Large intestine (tissue), 3 donors: ENCODE measurements at regions not wholly inside any gene's neighbourhood (a gene's known extent, or its start where the extent isn't known, plus 50 kb on each side); places are given as distances from the start of the nearest gene placed in this dataset.

Experiments
- DNase-seq, 2 donors: peaks; one replicate each; pipeline versions ENCODE4 v3.0.0 to v3.0.0-alpha.2; 2013
- H3K27ac ChIP-seq: one replicate; pipeline ENCODE4 v1.5.1; 2013; ENCODE audit warnings: low read length
- H3K27me3 ChIP-seq: 2 replicates; pipeline ENCODE4 v1.6.1; 2013; ENCODE audit warnings: low read length; ENCODE audit not compliant: control insufficient read depth, insufficient read depth
- H3K36me3 ChIP-seq: 2 replicates; pipeline ENCODE4 v1.6.1; 2013; ENCODE audit warnings: low read length; ENCODE audit not compliant: control insufficient read depth, insufficient read depth
- H3K4me1 ChIP-seq: one replicate; pipeline ENCODE4 v1.6.1; 2013; ENCODE audit warnings: low read length; ENCODE audit not compliant: control insufficient read depth, insufficient read depth
- H3K4me3 ChIP-seq: one replicate; pipeline ENCODE4 v1.5.1; 2013; ENCODE audit warnings: low read length
- H3K9me3 ChIP-seq: one replicate; pipeline ENCODE4 v1.6.1; 2013; ENCODE audit warnings: mild to moderate bottlenecking, low read depth, low read length, moderate library complexity; ENCODE audit not compliant: control insufficient read depth
- WGBS: methylation state at CpG from one replicate; pipeline ENCODE4 v1.1.5; 2013; ENCODE audit warnings: low lambda C conversion rate; ENCODE audit not compliant: insufficient coverage; 5-methylcytosine and 5-hydroxymethylcytosine counted together

DNA sequence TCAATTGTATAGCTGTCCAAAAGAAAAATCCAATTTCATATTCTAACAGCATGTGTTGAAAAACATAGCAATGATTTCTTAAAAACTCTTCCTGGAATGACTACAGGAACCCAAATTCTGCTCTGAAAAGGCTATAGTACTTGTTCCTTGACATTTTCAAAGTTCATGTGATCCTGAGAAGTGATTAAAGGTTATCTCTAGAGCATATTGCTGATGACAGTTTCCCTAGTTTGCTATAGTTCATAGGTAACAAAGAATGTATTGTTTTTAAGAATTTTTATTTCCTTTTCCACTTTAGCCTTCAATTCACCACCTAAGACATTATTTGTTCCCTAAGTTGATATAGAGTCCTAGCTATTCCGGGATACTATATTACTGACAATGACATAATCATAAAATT is 1614.6 kb downstream of the PCDH7 start:
- no peaks in the 10 kb centered on the region for H3K9me3 ChIP-seq
- no peak for DNase-seq
- no peaks in the 10 kb centered on the region for H3K4me1 ChIP-seq
- whole genome bisulfite sequencing, result 88% methylated on average over 1 of the region's 1 CpG
- H3K27ac ChIP-seq, result no peak overlapping the region
- H3K36me3 ChIP-seq, result no peaks in the 10 kb centered on the region
- no peaks in the 10 kb centered on the region for H3K27me3 ChIP-seq
- no peak overlapping the region for H3K4me3 ChIP-seq

DNA sequence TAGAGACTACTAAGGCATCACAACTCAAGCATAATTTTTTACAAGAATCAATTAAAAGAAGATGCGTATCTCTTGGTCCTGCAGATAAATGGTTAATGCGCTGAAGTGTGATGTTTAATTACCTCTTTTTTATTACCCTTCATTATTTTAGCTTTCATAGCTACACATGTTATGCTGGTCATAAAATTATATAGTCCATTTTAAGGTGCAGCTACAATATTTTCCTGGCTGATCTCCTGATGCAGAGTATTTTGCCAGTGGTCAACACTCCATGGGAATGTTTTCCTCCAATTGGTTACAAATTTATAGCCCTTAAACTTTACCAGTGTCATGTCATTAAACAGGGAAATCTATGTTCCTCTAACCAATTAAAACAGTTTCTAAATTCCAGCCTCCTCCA is 1617.2 kb downstream of the PCDH7 start:
- WGBS, result 100% methylated on average over 2 of the region's 2 CpGs
- Histone ChIP-seq H3K27ac (no peak overlapping the region), H3K27me3 (no peaks in the 10 kb centered on the region), H3K4me3 (no peak overlapping the region), H3K36me3 (no peaks in the 10 kb centered on the region), H3K4me1 (no peaks in the 10 kb centered on the region), H3K9me3 (no peaks in the 10 kb centered on the region)
- no peak for DNase-seq

DNA sequence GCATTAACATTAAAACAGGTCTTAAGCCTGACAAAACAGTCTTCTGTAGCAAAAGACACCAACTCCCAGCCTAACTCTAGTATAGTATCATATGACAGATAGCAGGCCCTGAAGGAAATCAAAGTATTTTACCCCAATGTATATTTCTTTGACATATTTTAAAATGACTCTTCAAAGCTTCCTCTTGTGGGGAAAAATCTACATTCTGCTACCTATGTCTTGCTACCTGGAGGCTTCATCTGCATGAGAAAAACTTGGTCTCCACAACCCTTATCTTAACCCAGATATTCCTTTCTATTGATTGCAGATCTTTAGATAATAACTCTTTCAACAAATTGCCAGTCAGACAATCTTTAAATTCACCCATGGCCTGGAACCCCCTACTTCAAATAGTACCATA is 1620.4 kb downstream of the PCDH7 start:
- H3K9me3 ChIP-seq, result no peaks in the 10 kb centered on the region
- H3K36me3 ChIP-seq, result no peaks in the 10 kb centered on the region
- no peaks in the 10 kb centered on the region for H3K4me1 ChIP-seq
- no peak for DNase-seq
- no peaks in the 10 kb centered on the region for H3K27me3 ChIP-seq
- no peak overlapping the region for H3K27ac ChIP-seq
- no peak overlapping the region for H3K4me3 ChIP-seq

DNA sequence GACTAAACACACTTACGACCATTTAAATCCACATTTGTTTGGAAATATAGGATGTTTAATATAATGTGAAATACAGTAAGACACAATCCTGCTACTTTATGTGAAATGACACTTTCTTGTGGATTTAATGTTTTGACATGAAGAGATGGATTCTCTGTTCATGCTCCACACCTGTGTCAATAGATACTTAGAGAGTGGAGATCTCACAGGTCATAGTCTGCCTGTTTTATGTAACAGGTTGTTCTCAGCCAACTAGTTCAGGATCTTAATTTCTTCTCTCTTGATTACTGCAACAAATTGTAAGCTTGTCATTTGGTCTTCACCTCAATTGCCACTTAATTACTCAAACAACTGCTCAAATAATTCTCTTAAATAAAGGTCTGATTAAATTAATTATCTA is 1621.2 kb downstream of the PCDH7 start:
- Histone ChIP-seq H3K4me1 (no peaks in the 10 kb centered on the region), H3K4me3 (no peak overlapping the region), H3K9me3 (no peaks in the 10 kb centered on the region), H3K27ac (no peak overlapping the region), H3K27me3 (no peaks in the 10 kb centered on the region), H3K36me3 (no peaks in the 10 kb centered on the region)
- DNase-seq, result no peak
- WGBS, result no CpG with 5 or more reads among the region's 1 CpG

DNA sequence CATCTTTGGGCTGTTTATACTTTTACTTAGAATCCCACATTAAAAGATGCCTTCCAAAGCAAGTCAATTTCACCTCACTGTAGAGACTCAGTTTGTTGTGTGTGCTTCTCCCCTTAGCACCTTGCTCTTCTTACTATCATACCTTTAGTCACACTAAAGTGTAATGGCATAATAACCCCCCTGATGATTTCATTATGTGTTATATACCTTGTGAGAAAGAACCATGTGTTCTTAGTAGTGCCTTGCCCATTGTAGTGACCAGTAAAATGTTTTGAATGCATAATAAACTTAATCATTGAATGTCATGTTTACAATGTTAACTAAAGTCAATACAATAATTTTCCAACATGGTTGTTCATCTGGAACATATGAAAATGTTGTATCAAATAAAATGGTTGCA is 1621.9 kb downstream of the PCDH7 start:
- no peaks in the 10 kb centered on the region for H3K9me3 ChIP-seq
- H3K27me3 ChIP-seq, result no peaks in the 10 kb centered on the region
- no peaks in the 10 kb centered on the region for H3K36me3 ChIP-seq
- H3K4me1 ChIP-seq, result no peaks in the 10 kb centered on the region
- DNase-seq, result no peak
- H3K4me3 ChIP-seq, result no peak overlapping the region
- no peak overlapping the region for H3K27ac ChIP-seq

DNA sequence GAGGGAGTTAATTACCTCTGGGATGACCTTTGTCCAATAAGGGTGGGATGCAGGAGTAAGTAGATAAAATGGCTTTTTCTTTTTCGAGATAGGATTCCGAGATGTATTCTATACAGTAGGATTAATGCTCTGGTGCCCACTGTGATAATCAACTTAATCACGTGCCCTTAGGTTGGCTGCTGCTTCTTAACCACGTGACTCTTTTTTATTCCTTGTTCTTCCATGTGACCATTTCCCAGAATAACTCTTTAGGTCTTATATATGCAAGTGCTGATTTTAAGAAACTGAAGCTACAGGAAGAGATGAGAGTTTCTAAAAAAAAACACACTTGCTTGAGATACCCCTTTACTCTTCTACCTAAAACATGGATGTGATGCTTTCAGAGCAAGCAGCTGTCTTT is 1628.9 kb downstream of the PCDH7 start:
- Histone ChIP-seq H3K27ac (no peak overlapping the region), H3K36me3 (no peaks in the 10 kb centered on the region), H3K4me1 (no peaks in the 10 kb centered on the region), H3K27me3 (no peaks in the 10 kb centered on the region), H3K9me3 (no peaks in the 10 kb centered on the region), H3K4me3 (no peak overlapping the region)
- DNase-seq, result no peak
- no CpG with 5 or more reads among the region's 4 CpGs for WGBS

DNA sequence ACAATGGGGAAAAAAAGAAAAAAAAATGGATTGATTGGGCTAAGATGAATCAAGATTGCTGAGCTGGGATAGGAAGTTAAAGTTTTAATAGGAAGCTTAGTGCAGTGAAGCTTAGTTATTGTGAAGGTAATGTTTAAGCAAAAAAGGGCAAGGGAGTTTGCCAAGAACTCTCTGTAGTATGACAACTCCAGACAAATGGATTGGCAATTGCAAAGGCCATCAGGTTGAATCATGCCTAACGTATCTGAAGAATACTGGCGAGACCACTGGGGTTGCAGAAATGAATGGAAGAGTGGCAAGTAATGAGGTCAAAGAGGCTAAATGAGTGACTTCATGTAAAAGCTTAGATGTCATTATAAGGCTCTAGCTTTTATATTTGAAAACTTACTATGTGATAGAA is 1654.0 kb downstream of the PCDH7 start:
- Histone ChIP-seq H3K36me3 (no peaks in the 10 kb centered on the region), H3K27me3 (no peaks in the 10 kb centered on the region), H3K4me3 (no peak overlapping the region), H3K9me3 (no peaks in the 10 kb centered on the region), H3K4me1 (no peaks in the 10 kb centered on the region), H3K27ac (no peak overlapping the region)
- WGBS, result 93% methylated on average over 2 of the region's 2 CpGs
- no peak for DNase-seq

DNA sequence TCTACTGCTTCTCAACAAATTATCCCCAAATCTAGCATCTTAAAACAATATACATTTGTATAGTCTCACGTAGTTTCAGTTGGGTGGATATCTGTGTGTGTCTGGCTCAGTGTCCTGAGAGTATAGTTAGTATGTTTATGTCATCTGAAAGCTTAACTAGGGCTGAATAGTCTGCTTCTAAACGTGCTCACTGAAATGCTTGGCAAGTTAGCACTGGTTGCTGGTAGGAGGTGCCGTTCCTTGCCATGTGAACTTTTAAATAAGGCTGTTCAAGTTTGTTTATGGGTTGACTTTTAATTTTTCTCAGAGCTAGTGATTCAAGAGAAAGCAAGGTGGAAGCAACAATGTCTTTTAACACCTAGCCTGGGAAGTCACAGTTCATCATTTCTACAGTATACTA is 1673.6 kb downstream of the PCDH7 start:
- Histone ChIP-seq H3K4me3 (no peak overlapping the region), H3K9me3 (no peaks in the 10 kb centered on the region), H3K4me1 (no peaks in the 10 kb centered on the region), H3K27ac (no peak overlapping the region), H3K36me3 (no peaks in the 10 kb centered on the region), H3K27me3 (no peaks in the 10 kb centered on the region)
- no CpG with 5 or more reads among the region's 3 CpGs for WGBS
- no peak for DNase-seq

DNA sequence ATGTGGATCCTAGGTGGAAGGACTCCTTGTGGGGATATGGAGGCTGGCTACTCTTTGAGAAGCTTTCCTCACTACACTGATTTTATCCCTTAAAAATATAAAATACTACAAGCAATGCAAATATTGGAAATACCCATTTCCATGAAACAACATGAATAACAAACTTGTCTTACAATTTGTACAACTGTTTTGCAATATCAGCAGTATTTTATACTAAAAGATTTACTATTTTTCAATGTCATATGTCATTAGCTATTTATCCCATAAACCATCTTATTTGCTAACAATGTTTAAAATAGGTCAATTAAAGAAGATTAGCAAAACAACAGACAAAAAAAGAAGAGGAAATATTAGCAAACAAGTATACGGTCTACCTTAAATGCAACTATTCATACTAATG is 1674.1 kb downstream of the PCDH7 start:
- Histone ChIP-seq H3K9me3 (no peaks in the 10 kb centered on the region), H3K27me3 (no peaks in the 10 kb centered on the region), H3K27ac (no peak overlapping the region), H3K36me3 (no peaks in the 10 kb centered on the region), H3K4me3 (no peak overlapping the region), H3K4me1 (no peaks in the 10 kb centered on the region)
- 100% methylated on average over 1 of the region's 1 CpG for WGBS
- DNase-seq, result no peak

DNA sequence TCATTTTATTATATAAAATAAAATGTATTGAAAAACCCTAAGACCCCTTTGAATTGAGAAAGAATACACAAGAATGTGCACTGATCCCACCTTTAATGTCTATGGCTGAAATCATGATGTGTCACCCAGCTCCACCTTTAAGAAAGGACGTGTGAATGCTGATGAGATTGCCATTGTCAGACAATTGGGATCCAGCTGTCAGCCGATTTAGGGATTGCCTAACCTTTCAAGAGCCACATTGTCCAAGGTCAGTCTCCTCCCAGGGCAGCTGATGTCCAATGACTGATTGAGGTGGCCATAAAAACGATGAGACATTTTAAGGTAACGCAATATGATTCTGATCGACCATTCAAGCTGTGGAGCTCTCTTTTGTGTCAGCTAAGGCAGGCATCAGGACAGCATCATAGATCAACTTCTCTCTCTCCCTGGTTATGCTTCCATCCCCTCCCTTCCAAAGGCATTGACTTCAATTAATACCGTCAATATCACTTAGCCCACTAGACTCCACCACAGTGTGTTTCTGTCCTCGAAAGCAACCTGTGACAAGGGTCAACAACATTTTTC is 1676.4 kb downstream of the PCDH7 start:
- H3K27ac ChIP-seq, result no peak overlapping the region
- H3K36me3 ChIP-seq, result no peaks in the 10 kb centered on the region
- H3K9me3 ChIP-seq, result no peaks in the 10 kb centered on the region
- no peak for DNase-seq
- H3K27me3 ChIP-seq, result no peaks in the 10 kb centered on the region
- no peaks in the 10 kb centered on the region for H3K4me1 ChIP-seq
- 40% methylated on average over 2 of the region's 7 CpGs for WGBS
- no peak overlapping the region for H3K4me3 ChIP-seq

DNA sequence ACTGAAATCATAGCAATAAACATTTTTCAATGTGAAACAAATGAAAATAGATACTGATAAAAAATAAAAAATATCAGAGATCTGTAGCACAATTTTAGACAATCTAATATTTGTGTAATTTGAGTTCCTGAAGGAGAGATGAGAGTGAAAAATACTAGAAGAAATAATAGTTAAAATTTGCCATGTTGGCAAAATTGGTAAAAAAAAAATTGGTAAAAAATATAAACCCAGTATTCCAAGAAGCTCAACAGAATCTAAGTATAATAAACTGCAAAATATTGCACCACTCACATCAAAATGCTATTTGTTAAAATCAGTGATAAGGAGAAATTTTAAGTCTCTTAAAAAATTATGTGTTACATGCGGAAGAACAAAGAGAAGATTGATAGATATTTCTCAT is 1680.7 kb downstream of the PCDH7 start:
- Histone ChIP-seq H3K27ac (no peak overlapping the region), H3K36me3 (no peaks in the 10 kb centered on the region), H3K4me3 (no peak overlapping the region), H3K4me1 (no peaks in the 10 kb centered on the region), H3K27me3 (no peaks in the 10 kb centered on the region), H3K9me3 (no peaks in the 10 kb centered on the region)
- no peak for DNase-seq
- 100% methylated on average over 1 of the region's 1 CpG for WGBS
